ENCODE measurements at regions not wholly inside any gene's neighbourhood (a gene's known extent, or its start where the extent isn't known, plus 50 kb on each side); places are given as distances from the start of the nearest gene placed in this dataset.

GRCh38 chr6:3669916-3670315 lies 81.6 kb downstream of the PXDC1 start:
- ChIA-PET POLR2A (no interaction called here), CTCF (no interaction called here)
- ATAC-seq: no peak
- H3K9me3 ChIP-seq: peaks cover 4% of the 10 kb centered on the region; the same call in 1 of the 3 replicates
- DNase-seq (ENCODE audit: low read depth in 1 of 2, low spot score in 1 of 2): no peak
- WGBS (ENCODE audit: missing lambda C conversion rate): 58% methylated on average over 4 of the region's 5 CpGs
- no peak for FAIRE-seq
- no peak overlapping the region for H3K27ac ChIP-seq
- H3K4me2 ChIP-seq: no peak overlapping the region
- peaks cover 8% of the 10 kb centered on the region for H3K4me1 ChIP-seq
- H3K4me3 ChIP-seq: no peak overlapping the region
- TF ChIP-seq TFCP2L1 (CRISPR knock-in tag; IDR thresholded peaks at IDR 0.05): no peak
- TF ChIP-seq, protein P1, sequence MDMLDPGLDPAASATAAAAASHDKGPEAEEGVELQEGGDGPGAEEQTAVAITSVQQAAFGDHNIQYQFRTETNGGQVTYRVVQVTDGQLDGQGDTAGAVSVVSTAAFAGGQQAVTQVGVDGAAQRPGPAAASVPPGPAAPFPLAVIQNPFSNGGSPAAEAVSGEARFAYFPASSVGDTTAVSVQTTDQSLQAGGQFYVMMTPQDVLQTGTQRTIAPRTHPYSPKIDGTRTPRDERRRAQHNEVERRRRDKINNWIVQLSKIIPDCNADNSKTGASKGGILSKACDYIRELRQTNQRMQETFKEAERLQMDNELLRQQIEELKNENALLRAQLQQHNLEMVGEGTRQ (IDR thresholded peaks at IDR 0.05): no peak
- TF ChIP-seq RFX5 (IDR thresholded peaks at IDR 0.05): no peak

DNA sequence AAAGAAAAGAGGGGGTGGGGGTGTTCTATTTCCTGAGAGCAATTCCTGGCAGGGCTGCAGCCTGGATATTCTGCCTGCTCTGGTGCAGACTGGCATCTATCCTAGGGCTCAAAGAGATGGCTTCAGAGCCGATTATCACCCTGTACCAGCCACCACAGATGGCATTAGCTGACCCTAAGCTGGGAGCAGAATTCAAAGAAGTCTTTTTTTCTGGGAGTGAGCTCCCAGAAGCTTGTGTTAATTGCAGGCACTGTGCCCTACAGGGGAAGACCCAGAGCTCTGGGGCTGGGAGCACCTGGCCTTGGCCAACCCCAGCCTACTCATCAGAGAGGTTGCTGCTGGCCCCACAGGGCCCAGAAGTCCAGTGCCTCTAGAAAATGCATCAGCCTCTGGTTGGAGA lies 85.9 kb downstream of the PXDC1 start:
- H3K9me3 ChIP-seq: peaks cover 4% of the 10 kb centered on the region; the same call in 1 of the 3 replicates
- DNase-seq (ENCODE audit: low read depth in 1 of 2, low spot score in 1 of 2) (no peak), FAIRE-seq (no peak), ATAC-seq (no peak)
- H3K4me2 ChIP-seq: no peak overlapping the region
- H3K27ac ChIP-seq: no peak overlapping the region; a peak in 1 of 6 replicates
- TF ChIP-seq GATA3 (IDR thresholded peaks at IDR 0.05; ENCODE audit: borderline replicate concordance): no peak
- no peak for TF ChIP-seq TFCP2L1 (CRISPR knock-in tag; IDR thresholded peaks at IDR 0.05)
- TF ChIP-seq CBX8 (IDR thresholded peaks at IDR 0.05): no peak
- no peak for TF ChIP-seq CEBPB (IDR thresholded peaks at IDR 0.05)
- no peak for TF ChIP-seq TP53 (CRISPR knock-in tag; IDR thresholded peaks at IDR 0.05)
- TF ChIP-seq, protein P1 (IDR thresholded peaks at IDR 0.05): no peak
- no peak for TF ChIP-seq HES2 (IDR thresholded peaks at IDR 0.05)
- no peak for TF ChIP-seq MYC (IDR thresholded peaks at IDR 0.05; ENCODE audit: borderline replicate concordance, low read length)
- TF ChIP-seq HOXB13 (CRISPR knock-in tag; IDR thresholded peaks at IDR 0.05; ENCODE audit: low read depth): no peak
- TF ChIP-seq RNF2 (IDR thresholded peaks at IDR 0.05; ENCODE audit: borderline replicate concordance, low read depth): no peak
- TF ChIP-seq KDM5A (IDR thresholded peaks at IDR 0.05): no peak
- no peak for TF ChIP-seq JUNB (IDR thresholded peaks at IDR 0.05)
- TF ChIP-seq HOXB5 (CRISPR knock-in tag; IDR thresholded peaks at IDR 0.05): no peak
- TF ChIP-seq NPAS2 (CRISPR knock-in tag; IDR thresholded peaks at IDR 0.05; ENCODE audit: borderline replicate concordance): no peak
- no peak for TF ChIP-seq POLR2A (IDR thresholded peaks at IDR 0.05; ENCODE audit: low read length)
- no peak for TF ChIP-seq HDAC2 (IDR thresholded peaks at IDR 0.05)
- no peak for TF ChIP-seq REST (IDR thresholded peaks at IDR 0.05)
- TF ChIP-seq CBX2 (IDR thresholded peaks at IDR 0.05; ENCODE audit: borderline replicate concordance, low read depth): no peak
- ChIA-PET CTCF (no interaction called here), POLR2A (no interaction called here)
- no peak overlapping the region for H3K4me3 ChIP-seq
- peaks cover 15% of the 10 kb centered on the region for H3K4me1 ChIP-seq
- 75% methylated on average over 1 of the region's 1 CpG for WGBS (ENCODE audit: missing lambda C conversion rate)

- FAIRE-seq: no peak
- WGBS (ENCODE audit: missing lambda C conversion rate): 66% methylated on average over 8 of the region's 8 CpGs
- DNase-seq (ENCODE audit: low read depth in 1 of 2, low spot score in 1 of 2): peak in 1 of 2 experiments; percentile 10
- Histone ChIP-seq H3K4me2 (peak overlapping the region; percentile 4; the same call in 1 of the 3 replicates), H3K9me3 (peaks cover 4% of the 10 kb centered on the region; the same call in 1 of the 3 replicates), H3K4me1 (peaks cover 15% of the 10 kb centered on the region), H3K27ac (no peak overlapping the region), H3K4me3 (no peak overlapping the region)
- ChIA-PET POLR2A (no interaction called here), CTCF (no interaction called here)
- TF ChIP-seq POLR2AphosphoS2 (conservative IDR thresholded peaks at IDR 0.05; ENCODE audit: low read length): no peak
- peak; percentile 45 for TF ChIP-seq MAFK (IDR thresholded peaks at IDR 0.05; ENCODE audit: partially characterized antibody)
- TF ChIP-seq EP300 (IDR thresholded peaks at IDR 0.05): no peak
- peak in 1 of 2 experiments; percentile 37; a peak in 1 of 4 replicates for TF ChIP-seq CEBPB (IDR thresholded peaks at IDR 0.05)
- TF ChIP-seq GATA3 (IDR thresholded peaks at IDR 0.05; ENCODE audit: borderline replicate concordance): peak; percentile 36; the same call in 1 of the 2 replicates
- ATAC-seq: peak in 1 of 2 experiments; percentile 65; a peak in 3 of 6 replicates
Measured at GRCh38 chr6:3664625-3665041, 86.9 kb downstream of the PXDC1 start.
